ENCODE measurements at regions not wholly inside any gene's neighbourhood (a gene's known extent, or its start where the extent isn't known, plus 50 kb on each side); places are given as distances from the start of the nearest gene placed in this dataset.

GRCh38 chr4:164551713-164552040 lies 202.3 kb upstream of the SMIM31 start:
- intact Hi-C loops (cut with DNase I; ENCODE audit: low total_unique reads), result no loop called here
- 54 to 100% (median 63%) methylated on average over 1 to 4 of the region's 4 CpGs for WGBS, 5 donors

GRCh38 chr4:164571593-164572390 lies 182.1 kb upstream of the SMIM31 start:
- Histone ChIP-seq H3K27me3 (no peaks in the 10 kb centered on the region), H3K9me3 (peaks cover 0 to 10% (median 3%) of the 10 kb centered on the region in 4 donors), H3K27ac (no peak overlapping the region), H3K4me3 (no peak overlapping the region), H3K4me1 (no peaks in the 10 kb centered on the region), H3K36me3 (no peaks in the 10 kb centered on the region)
- TF ChIP-seq CTCF (IDR thresholded peaks at IDR 0.05), result no peak
- no peak for TF ChIP-seq POLR2A (IDR thresholded peaks at IDR 0.05)
- TF ChIP-seq POLR2AphosphoS5 (IDR thresholded peaks at IDR 0.05), result no peak
- TF ChIP-seq EP300 (IDR thresholded peaks at IDR 0.05), result no peak
- no peak for DNase-seq
- 53 to 64% (median 60%) methylated on average over 7 of the region's 7 CpGs for WGBS, 5 donors
- intact Hi-C loops (cut with DNase I; ENCODE audit: low total_unique reads), result no loop called here

More at GRCh38 chr4:164551713-164552040, 202.3 kb upstream of the SMIM31 start:
- no peaks in the 10 kb centered on the region for H3K36me3 ChIP-seq
- H3K4me3 ChIP-seq, result no peak overlapping the region
- no peak overlapping the region for H3K27ac ChIP-seq
- DNase-seq, result no peak
- no peaks in the 10 kb centered on the region for H3K27me3 ChIP-seq
- TF ChIP-seq EP300 (IDR thresholded peaks at IDR 0.05) (no peak), POLR2AphosphoS5 (IDR thresholded peaks at IDR 0.05) (no peak), POLR2A (IDR thresholded peaks at IDR 0.05) (no peak), CTCF (IDR thresholded peaks at IDR 0.05) (no peak)
- H3K9me3 ChIP-seq, result peaks cover 0 to 15% (median 12%) of the 10 kb centered on the region in 4 donors
- no peaks in the 10 kb centered on the region for H3K4me1 ChIP-seq

GRCh38 chr4:164572877-164573279 lies 181.1 kb upstream of the SMIM31 start:
- Histone ChIP-seq H3K27ac (no peak overlapping the region), H3K4me3 (no peak overlapping the region), H3K4me1 (no peaks in the 10 kb centered on the region), H3K27me3 (no peaks in the 10 kb centered on the region), H3K9me3 (peaks cover 0 to 10% (median 3%) of the 10 kb centered on the region in 4 donors), H3K36me3 (no peaks in the 10 kb centered on the region)
- intact Hi-C loops (cut with DNase I; ENCODE audit: low total_unique reads), result no loop called here
- no peak for DNase-seq
- TF ChIP-seq POLR2A (IDR thresholded peaks at IDR 0.05) (no peak), EP300 (IDR thresholded peaks at IDR 0.05) (no peak), POLR2AphosphoS5 (IDR thresholded peaks at IDR 0.05) (no peak)

GRCh38 chr4:164575861-164576260 lies 178.1 kb upstream of the SMIM31 start:
- intact Hi-C loops (cut with DNase I; ENCODE audit: low total_unique reads), result no loop called here
- H3K4me1 ChIP-seq, result no peaks in the 10 kb centered on the region
- no peak for DNase-seq
- H3K9me3 ChIP-seq, result peaks cover 0 to 10% (median 3%) of the 10 kb centered on the region in 4 donors
- TF ChIP-seq CTCF (IDR thresholded peaks at IDR 0.05) (no peak), POLR2A (IDR thresholded peaks at IDR 0.05) (no peak), EP300 (IDR thresholded peaks at IDR 0.05) (no peak), POLR2AphosphoS5 (IDR thresholded peaks at IDR 0.05) (no peak)
- H3K36me3 ChIP-seq, result no peaks in the 10 kb centered on the region
- H3K27me3 ChIP-seq, result no peaks in the 10 kb centered on the region
- no peak overlapping the region for H3K27ac ChIP-seq
- WGBS, 5 donors, result 82 to 94% (median 88%) methylated on average over 5 of the region's 5 CpGs
- H3K4me3 ChIP-seq, result no peak overlapping the region

Data from stomach (tissue), 8 donors.